ENCODE measurements at regions not wholly inside any gene's neighbourhood (a gene's known extent, or its start where the extent isn't known, plus 50 kb on each side); places are given as distances from the start of the nearest gene placed in this dataset.

DNA sequence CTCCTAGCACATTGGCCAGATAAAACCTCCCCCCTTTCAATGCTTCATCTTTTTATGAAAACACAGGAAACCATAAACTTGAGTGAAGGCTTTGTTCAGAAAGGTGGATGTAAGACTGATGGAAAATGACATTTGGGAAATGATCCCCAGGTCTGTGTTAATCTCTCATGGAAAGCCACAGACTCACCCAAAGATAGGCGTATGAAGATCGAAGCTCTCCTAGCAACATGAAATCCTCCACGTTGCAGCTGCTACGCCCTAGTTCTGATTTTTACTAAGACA is 63.4 kb upstream of the PTGR2 start:
- DNase-seq (ENCODE audit: low read depth, low spot score) = no peak
- TF ChIP-seq, protein P1, sequence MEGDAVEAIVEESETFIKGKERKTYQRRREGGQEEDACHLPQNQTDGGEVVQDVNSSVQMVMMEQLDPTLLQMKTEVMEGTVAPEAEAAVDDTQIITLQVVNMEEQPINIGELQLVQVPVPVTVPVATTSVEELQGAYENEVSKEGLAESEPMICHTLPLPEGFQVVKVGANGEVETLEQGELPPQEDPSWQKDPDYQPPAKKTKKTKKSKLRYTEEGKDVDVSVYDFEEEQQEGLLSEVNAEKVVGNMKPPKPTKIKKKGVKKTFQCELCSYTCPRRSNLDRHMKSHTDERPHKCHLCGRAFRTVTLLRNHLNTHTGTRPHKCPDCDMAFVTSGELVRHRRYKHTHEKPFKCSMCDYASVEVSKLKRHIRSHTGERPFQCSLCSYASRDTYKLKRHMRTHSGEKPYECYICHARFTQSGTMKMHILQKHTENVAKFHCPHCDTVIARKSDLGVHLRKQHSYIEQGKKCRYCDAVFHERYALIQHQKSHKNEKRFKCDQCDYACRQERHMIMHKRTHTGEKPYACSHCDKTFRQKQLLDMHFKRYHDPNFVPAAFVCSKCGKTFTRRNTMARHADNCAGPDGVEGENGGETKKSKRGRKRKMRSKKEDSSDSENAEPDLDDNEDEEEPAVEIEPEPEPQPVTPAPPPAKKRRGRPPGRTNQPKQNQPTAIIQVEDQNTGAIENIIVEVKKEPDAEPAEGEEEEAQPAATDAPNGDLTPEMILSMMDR (conservative IDR thresholded peaks at IDR 0.05) = no peak
- no peak overlapping the region for H3K27ac Mint-ChIP-seq (ENCODE audit: unreplicated experiment)
- no peaks in the 10 kb centered on the region for H3K9me3 Mint-ChIP-seq
- peaks cover 3% of the 10 kb centered on the region for H3K27me3 Mint-ChIP-seq (ENCODE audit: low read depth)
- H3K4me1 Mint-ChIP-seq = peaks cover 78% of the 10 kb centered on the region
- H3K36me3 Mint-ChIP-seq (ENCODE audit: low read depth) = no peaks in the 10 kb centered on the region
- peak overlapping the region; percentile 89 for H3K4me3 Mint-ChIP-seq

DNA sequence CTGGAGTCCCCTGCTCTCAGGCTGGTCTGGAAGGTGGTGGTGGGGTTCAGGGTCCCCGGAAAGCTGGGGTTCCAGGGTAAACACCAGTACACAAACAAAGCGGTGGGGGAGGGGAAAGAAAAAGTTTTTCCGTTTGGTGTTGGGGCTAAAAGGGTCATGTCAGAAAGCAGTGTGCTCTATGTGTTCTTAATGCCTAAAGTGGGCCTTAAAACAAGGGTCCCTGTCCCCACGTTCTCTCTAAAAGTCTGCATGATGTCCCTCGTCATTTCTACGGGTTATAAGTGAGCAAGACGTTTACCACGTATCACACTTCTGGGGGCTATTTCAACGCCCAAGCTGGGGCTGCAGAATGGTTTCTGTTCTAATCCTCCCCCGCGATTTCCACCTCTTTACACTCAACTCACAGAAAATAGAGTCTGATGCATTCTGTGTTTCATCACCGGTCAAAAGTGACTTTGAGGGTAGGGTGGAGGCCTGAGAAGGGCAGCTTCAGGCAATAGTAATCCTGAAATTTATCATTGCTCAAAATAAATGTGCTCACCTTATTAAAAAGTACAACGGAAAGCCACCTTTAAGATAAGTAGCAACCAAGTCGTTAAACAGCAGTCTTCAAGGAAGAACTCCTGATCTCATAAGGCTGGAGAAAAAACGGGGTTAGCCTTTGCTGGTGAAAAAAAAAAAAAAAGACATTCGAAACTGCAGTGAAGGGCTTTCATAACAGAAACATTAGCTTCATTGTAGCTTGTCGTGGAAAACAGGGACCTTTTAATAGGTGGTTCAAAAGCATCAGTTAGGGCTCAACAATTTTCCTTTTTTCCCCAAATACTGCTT is 63.9 kb upstream of the PTGR2 start:
- Mint-ChIP-seq H3K9me3 (no peaks in the 10 kb centered on the region), H3K27me3 (ENCODE audit: low read depth) (peaks cover 3% of the 10 kb centered on the region), H3K4me1 (peaks cover 81% of the 10 kb centered on the region), H3K36me3 (ENCODE audit: low read depth) (no peaks in the 10 kb centered on the region), H3K4me3 (peak overlapping the region; percentile 89), H3K27ac (ENCODE audit: unreplicated experiment) (peak overlapping the region; percentile 65)
- TF ChIP-seq, protein P1 (conservative IDR thresholded peaks at IDR 0.05) = no peak
- DNase-seq (ENCODE audit: low read depth, low spot score) = no peak

- DNase-seq (ENCODE audit: low read depth, low spot score) = peak; percentile 41
- H3K4me3 Mint-ChIP-seq = peak overlapping the region; percentile 89
- H3K9me3 Mint-ChIP-seq = no peaks in the 10 kb centered on the region
- peaks cover 76% of the 10 kb centered on the region for H3K4me1 Mint-ChIP-seq
- peaks cover 3% of the 10 kb centered on the region for H3K27me3 Mint-ChIP-seq (ENCODE audit: low read depth)
- TF ChIP-seq, protein P1 (conservative IDR thresholded peaks at IDR 0.05) = no peak
- H3K27ac Mint-ChIP-seq (ENCODE audit: unreplicated experiment) = peak overlapping the region; percentile 92
- H3K36me3 Mint-ChIP-seq (ENCODE audit: low read depth) = no peaks in the 10 kb centered on the region
Measured at GRCh38 chr14:73786636-73787485, 64.8 kb upstream of the PTGR2 start.

DNA sequence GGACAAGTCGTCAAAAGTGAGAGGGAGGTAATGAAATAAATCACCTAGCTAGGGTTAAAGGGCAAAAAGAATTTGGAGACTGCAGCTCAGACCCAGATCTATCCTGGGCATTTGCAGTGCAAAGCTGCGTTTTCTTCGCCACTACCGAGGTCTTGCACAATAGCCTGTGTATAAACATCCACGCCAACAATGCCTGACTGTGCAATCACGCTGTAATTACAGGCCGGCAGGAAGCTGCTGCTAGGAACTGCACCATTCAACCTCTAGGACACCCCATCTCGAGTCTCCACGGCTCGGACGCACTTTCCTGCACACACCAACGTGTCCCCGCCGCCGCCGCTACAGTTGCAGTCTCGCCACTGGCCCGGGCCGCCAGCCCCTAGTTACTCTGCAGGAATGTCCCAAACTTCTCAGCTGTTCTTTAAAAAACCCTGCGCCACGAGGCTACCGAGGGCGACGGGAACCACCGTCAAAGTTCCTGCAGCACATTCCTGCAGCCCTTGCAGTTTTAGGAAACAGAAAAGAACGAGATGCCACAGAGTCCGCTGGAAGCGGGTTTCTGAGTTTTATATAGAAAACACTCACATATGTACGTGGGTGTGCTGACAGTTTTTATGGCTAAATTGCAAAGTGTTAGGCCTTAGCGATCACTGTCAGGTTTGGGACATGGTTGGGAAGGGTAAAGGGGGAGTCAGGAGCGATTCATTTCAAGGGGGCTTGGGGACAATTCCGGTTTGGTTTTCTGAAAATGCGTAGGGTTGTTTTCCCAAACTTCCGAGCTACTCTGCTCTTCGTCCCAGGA is 65.6 kb upstream of the PTGR2 start:
- peak overlapping the region; percentile 92 for H3K27ac Mint-ChIP-seq (ENCODE audit: unreplicated experiment)
- no peaks in the 10 kb centered on the region for H3K9me3 Mint-ChIP-seq
- peaks cover 75% of the 10 kb centered on the region for H3K4me1 Mint-ChIP-seq
- TF ChIP-seq, protein P1 (conservative IDR thresholded peaks at IDR 0.05) = peak; percentile 43
- no peaks in the 10 kb centered on the region for H3K36me3 Mint-ChIP-seq (ENCODE audit: low read depth)
- peak; percentile 51 for DNase-seq (ENCODE audit: low read depth, low spot score)
- peaks cover 3% of the 10 kb centered on the region for H3K27me3 Mint-ChIP-seq (ENCODE audit: low read depth)
- peak overlapping the region; percentile 89 for H3K4me3 Mint-ChIP-seq

DNA sequence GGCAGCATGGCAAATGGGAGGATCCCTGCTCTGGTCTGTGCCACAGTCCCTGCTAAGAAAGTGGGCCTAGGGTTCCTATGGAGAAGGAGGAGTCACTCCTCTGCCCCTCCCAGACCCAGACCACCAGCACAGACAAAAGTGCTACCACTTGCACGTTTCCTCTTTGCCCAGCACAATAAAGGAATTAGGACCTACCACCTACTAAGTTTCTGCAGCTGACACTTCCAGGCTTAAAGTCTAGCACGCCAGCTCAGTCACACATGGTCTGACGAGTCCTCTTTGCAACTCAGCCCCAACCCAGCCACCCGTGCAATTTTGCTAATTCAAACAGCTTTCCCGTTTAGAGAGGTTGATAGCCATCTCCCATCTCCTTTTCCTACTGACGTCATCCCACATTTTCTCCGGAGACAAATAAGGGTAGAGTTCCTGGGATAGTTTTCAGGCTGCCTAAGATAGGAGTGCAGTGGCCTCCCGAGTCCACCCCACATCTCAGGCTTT is 66.2 kb upstream of the PTGR2 start:
- H3K4me1 Mint-ChIP-seq = peaks cover 78% of the 10 kb centered on the region
- H3K27me3 Mint-ChIP-seq (ENCODE audit: low read depth) = peaks cover 3% of the 10 kb centered on the region
- H3K9me3 Mint-ChIP-seq = no peaks in the 10 kb centered on the region
- no peak for DNase-seq (ENCODE audit: low read depth, low spot score)
- no peaks in the 10 kb centered on the region for H3K36me3 Mint-ChIP-seq (ENCODE audit: low read depth)
- TF ChIP-seq, protein P1 (conservative IDR thresholded peaks at IDR 0.05) = no peak
- H3K4me3 Mint-ChIP-seq = peak overlapping the region; percentile 89
- H3K27ac Mint-ChIP-seq (ENCODE audit: unreplicated experiment) = peak overlapping the region; percentile 92
